BLaER1 (cell line): ENCODE measurements at regions not wholly inside any gene's neighbourhood (a gene's known extent, or its start where the extent isn't known, plus 50 kb on each side); places are given as distances from the start of the nearest gene placed in this dataset.
"Not testable (repeated sequence)": the region's sequence is repeated elsewhere in the genome, so short reads cannot be mapped to it uniquely, and the experiment has no call there.

Experiments used
- H3K27ac ChIP-seq: shearing (Covaris generic); formaldehyde crosslinking; 2 replicates; pipeline ENCODE4 v1.8.1; 2022
- H3K27me3 ChIP-seq: shearing (Covaris generic); formaldehyde crosslinking; 2 replicates; pipeline ENCODE4 v1.8.1; 2022
- H3K36me3 ChIP-seq: shearing (Covaris generic); formaldehyde crosslinking; 2 replicates; pipeline ENCODE4 v1.8.1; 2022
- H3K4me1 ChIP-seq: shearing (Covaris generic); formaldehyde crosslinking; 2 replicates; pipeline ENCODE4 v1.8.1; 2022
- H3K4me2 ChIP-seq: shearing (Covaris generic); formaldehyde crosslinking; 2 replicates; pipeline ENCODE4 v1.8.1; 2022
- H3K4me3 ChIP-seq: shearing (Covaris generic); formaldehyde crosslinking; 2 replicates; pipeline ENCODE4 v1.8.1; 2022
- H3K9ac ChIP-seq: shearing (Covaris generic); formaldehyde crosslinking; 2 replicates; pipeline ENCODE4 v1.8.1; 2022
- H3K9me3 ChIP-seq: shearing (Covaris generic); formaldehyde crosslinking; 2 replicates; pipeline ENCODE4 v1.8.1; 2022
- H4K20me1 ChIP-seq: shearing (Covaris generic); formaldehyde crosslinking; 2 replicates; pipeline ENCODE4 v1.8.1; 2022
- Cebpa-rat ChIP-seq: shearing (Covaris generic); IDR thresholded peaks from 2 replicates; pipeline ENCODE4 v1.8.1; 2022

DNA sequence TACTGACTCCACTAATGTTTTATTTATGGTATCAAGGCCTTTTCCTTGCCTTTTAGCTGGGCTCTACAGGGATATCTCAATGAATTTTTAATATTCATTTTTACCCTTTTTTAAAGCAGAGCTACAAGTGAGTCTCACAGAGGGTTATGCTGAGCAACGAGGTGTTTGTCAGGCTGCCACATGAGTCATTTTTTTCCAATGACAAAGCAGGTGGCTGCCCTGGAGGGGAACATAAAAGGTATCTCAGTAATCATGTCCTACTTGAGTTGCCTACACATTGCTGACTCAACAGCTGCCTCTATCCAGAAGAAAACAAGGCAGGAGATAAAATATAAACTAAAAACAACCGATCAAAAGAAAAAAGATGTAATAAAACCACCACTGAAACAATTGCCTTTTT is 1004.9 kb upstream of the POT1 start:
- Histone ChIP-seq H3K4me2 (no peak overlapping the region), H3K27ac (no peak overlapping the region), H3K4me3 (no peak overlapping the region), H4K20me1 (no peaks in the 10 kb centered on the region), H3K36me3 (no peaks in the 10 kb centered on the region), H3K9ac (no peak overlapping the region), H3K9me3 (no peaks in the 10 kb centered on the region), H3K27me3 (no peaks in the 10 kb centered on the region), H3K4me1 (no peaks in the 10 kb centered on the region)
- no peak for TF ChIP-seq Cebpa-rat

DNA sequence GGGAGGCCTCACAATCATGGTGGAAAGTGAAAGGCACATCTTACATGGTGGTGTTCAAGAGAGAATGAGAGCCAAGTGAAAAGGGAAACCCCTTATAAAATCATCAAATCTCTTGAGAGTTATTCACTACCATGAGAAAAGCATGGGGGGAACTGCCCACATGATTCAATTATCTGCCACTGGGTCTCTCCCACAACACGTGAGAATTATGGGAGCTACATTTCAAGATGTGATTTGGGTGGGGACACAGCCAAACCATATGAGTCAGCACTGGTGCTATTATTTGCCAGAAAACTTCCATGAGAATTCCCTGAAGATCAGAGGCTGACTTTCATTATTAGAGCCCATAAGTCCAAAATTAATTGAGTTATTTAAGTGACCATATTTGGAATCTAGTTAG is 1001.2 kb upstream of the POT1 start:
- Histone ChIP-seq H4K20me1 (no peaks in the 10 kb centered on the region), H3K27me3 (no peaks in the 10 kb centered on the region), H3K4me3 (no peak overlapping the region), H3K4me1 (0 out of 2 replicates have a peak, but pooled peaks cover 6% of the 10 kb centered on the region), H3K9ac (no peak overlapping the region), H3K27ac (no peak overlapping the region), H3K9me3 (no peaks in the 10 kb centered on the region), H3K4me2 (no peak overlapping the region), H3K36me3 (no peaks in the 10 kb centered on the region)
- TF ChIP-seq Cebpa-rat = no peak

DNA sequence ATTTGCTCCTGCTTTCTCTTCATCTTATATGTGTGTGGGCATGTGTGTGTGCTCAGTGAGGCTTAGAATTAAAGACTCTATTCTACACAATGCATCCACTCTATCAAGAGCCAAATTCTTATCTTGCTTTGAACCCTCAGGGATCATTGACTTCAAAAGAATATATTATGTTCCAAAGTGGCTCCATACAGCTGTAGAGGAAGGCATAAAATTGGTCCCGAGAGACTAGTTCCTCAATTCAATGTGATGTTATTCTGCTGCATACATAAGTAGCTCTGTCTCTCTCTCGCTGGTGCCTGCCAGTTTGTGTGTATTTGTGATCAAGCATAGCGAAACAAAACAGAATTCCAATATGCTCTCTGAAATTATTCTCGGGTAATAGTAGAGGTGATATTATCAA is 997.9 kb upstream of the POT1 start:
- Histone ChIP-seq H3K9ac (no peak overlapping the region), H3K4me1 (0 out of 2 replicates have a peak, but pooled peaks cover 6% of the 10 kb centered on the region), H3K27me3 (no peaks in the 10 kb centered on the region), H3K4me3 (no peak overlapping the region), H3K9me3 (no peaks in the 10 kb centered on the region), H4K20me1 (no peaks in the 10 kb centered on the region), H3K36me3 (no peaks in the 10 kb centered on the region), H3K27ac (no peak overlapping the region), H3K4me2 (peak overlapping the region; percentile 4; the same call in 1 of the 2 replicates)
- TF ChIP-seq Cebpa-rat = no peak

DNA sequence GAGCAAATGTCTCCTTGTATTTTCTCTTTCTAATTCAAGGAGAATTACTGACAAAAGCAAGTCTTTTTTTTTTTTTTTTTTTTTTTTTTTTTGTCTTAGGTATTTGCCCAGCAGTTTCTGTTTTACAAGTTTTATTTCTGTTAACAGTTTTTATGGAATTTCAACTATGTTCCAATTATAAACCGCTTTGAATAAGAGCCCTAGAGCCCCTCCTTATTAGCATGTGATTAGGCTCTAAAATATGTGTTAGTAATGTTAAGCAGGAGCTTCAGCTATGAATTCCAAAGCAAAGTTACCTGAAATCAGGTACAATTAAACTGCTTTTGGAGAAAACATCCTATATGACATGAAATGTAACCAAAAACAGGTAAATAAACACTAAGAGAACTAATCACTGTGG is 997.0 kb upstream of the POT1 start:
- Histone ChIP-seq H3K4me1 (0 out of 2 replicates have a peak, but pooled peaks cover 6% of the 10 kb centered on the region), H3K27ac (no peak overlapping the region), H3K36me3 (no peaks in the 10 kb centered on the region), H3K27me3 (no peaks in the 10 kb centered on the region), H3K4me3 (no peak overlapping the region), H3K9me3 (no peaks in the 10 kb centered on the region), H3K4me2 (no peak overlapping the region), H3K9ac (no peak overlapping the region), H4K20me1 (no peaks in the 10 kb centered on the region)
- TF ChIP-seq Cebpa-rat = no peak

DNA sequence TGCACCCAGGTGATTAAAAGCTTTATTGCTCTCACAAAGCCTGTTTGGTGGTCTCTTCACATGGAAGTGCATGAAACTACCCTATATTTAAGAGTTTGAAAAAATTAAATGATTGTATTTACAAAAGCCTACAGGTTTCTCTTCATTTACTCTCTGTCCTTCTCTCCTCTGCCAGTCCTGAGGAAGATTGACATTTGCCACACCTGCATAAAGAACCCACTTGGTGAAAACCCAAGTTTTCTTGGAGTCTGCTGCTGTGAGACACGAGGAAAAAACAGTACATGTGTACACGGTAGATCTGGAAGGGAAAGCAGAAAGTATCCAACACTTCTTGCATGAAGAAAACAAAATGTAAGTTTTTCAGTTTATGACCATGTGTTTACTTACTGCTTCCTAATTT is 994.4 kb upstream of the POT1 start:
- H3K9me3 ChIP-seq = no peaks in the 10 kb centered on the region
- 0 out of 2 replicates have a peak, but pooled peaks cover 6% of the 10 kb centered on the region for H3K4me1 ChIP-seq
- no peak overlapping the region for H3K4me2 ChIP-seq
- no peaks in the 10 kb centered on the region for H3K27me3 ChIP-seq
- no peak overlapping the region for H3K9ac ChIP-seq
- no peaks in the 10 kb centered on the region for H3K36me3 ChIP-seq
- H3K4me3 ChIP-seq = no peak overlapping the region
- no peak for TF ChIP-seq Cebpa-rat
- no peaks in the 10 kb centered on the region for H4K20me1 ChIP-seq
- H3K27ac ChIP-seq = no peak overlapping the region

DNA sequence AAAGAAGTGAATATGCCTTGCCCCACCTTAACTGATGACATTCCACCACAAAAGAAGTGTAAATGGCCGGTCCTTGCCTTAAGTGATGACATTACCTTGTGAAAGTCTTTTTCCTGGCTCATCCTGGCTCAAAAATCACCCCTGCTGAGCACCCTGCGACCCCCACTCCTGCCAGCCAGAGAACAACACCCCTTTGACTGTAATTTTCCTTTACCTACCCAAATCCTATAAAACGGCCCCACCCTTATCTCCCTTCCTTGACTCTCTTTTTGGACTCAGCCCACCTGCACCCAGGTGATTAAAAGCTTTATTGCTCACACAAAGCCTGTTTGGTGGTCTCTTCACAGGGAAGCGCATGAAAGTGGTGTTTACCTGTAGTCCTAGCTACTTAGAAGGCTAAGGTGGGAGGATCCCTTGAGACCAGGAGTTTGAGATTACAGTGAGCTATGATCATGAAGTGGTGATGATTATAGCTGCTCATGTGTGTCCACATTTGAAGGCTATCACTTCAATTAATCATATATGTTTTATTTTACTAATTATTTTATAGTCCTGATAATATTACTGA is 985.8 kb upstream of the POT1 start:
- not testable (repeated sequence) for H3K4me3 ChIP-seq, H3K4me1 ChIP-seq, H3K9me3 ChIP-seq, H3K27me3 ChIP-seq, H3K27ac ChIP-seq, H4K20me1 ChIP-seq, H3K36me3 ChIP-seq, H3K9ac ChIP-seq, H3K4me2 ChIP-seq

DNA sequence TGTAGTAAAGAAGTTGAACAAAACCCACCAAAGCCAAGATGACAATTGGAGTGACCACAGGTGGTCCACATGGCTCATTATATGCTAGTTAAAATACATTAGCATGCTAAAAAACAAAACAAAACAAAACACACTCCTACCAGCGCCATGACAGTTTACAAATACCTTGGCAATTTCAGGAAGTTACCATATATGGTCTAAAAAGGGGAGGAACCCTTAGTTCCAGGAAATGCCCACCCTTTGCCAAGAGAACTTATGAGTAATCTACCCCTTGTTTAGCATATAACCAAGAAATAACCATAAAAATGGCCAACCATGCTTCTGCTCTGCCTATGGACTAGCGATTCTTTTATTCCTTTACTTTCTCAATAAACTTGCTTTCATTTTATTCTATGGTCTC is 979.1 kb upstream of the POT1 start:
- Histone ChIP-seq H3K9me3 (no peaks in the 10 kb centered on the region), H3K9ac (no peak overlapping the region), H3K4me3 (no peak overlapping the region), H4K20me1 (no peaks in the 10 kb centered on the region), H3K36me3 (no peaks in the 10 kb centered on the region), H3K27me3 (no peaks in the 10 kb centered on the region), H3K4me2 (no peak overlapping the region), H3K4me1 (no peaks in the 10 kb centered on the region), H3K27ac (no peak overlapping the region)
- no peak for TF ChIP-seq Cebpa-rat

DNA sequence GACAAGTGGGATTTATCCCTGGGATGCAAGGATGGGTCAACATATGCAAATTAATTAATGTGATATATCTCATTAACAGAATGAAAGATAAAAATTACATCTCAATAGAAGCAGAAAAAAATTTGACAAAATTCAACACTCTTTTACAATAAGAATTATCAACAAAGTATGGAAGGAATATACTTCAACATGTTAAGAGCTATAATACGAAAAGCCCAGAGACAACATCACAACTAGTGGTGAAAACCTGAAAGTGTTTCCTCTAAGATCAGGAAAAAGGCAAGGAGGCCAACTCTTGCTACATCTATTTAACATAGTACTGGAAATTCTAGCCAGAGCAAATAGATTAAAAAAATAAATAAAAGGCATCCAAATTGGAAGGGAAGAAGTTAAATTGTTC is 970.0 kb upstream of the POT1 start:
- H3K4me1 ChIP-seq = no peaks in the 10 kb centered on the region
- H3K27ac ChIP-seq = no peak overlapping the region
- no peaks in the 10 kb centered on the region for H3K36me3 ChIP-seq
- no peaks in the 10 kb centered on the region for H3K27me3 ChIP-seq
- H3K9ac ChIP-seq = no peak overlapping the region
- H3K9me3 ChIP-seq = no peaks in the 10 kb centered on the region
- TF ChIP-seq Cebpa-rat = no peak
- no peaks in the 10 kb centered on the region for H4K20me1 ChIP-seq
- H3K4me2 ChIP-seq = no peak overlapping the region
- H3K4me3 ChIP-seq = no peak overlapping the region

DNA sequence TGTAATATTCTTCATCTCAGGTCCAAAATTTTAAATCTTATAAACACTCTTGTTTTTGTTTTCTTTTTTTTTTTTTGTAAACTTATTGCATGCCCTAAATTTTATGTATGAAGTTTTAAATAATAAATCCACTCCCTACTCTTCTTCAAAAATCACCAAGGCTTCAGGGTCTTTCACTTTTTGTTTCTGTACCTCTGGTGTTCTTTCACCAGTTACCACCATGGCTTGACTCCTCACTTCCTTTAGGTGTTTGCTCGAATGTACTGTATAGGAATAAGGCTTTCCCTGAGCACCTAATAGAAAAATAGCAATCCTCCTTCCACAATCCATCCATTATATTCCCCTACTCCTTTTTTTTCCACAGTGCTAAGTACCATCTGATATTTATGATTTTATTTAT is 962.8 kb upstream of the POT1 start:
- Histone ChIP-seq H3K4me3 (no peak overlapping the region), H3K4me2 (no peak overlapping the region), H3K9ac (no peak overlapping the region), H3K9me3 (no peaks in the 10 kb centered on the region), H3K36me3 (no peaks in the 10 kb centered on the region), H3K4me1 (no peaks in the 10 kb centered on the region), H3K27me3 (no peaks in the 10 kb centered on the region), H4K20me1 (no peaks in the 10 kb centered on the region), H3K27ac (no peak overlapping the region)
- no peak for TF ChIP-seq Cebpa-rat

DNA sequence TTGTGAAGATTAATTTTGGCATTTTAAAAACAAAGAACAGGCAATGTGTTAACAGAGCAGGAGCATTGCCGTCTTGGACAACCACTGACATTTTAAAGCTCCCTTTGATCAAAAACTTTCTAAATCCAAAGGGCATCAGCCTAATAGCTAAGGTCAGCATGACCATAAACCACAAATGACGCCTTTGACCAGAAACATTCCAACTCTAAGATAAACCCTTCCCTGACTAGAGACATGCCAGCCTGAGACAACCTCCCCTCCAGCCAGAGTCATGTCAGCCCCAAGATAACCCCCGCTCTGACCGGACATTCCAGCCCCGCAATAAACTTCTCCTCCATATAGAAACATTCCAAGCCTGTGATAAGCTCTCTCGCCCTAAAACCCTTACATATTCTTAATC is 949.4 kb upstream of the POT1 start:
- H3K4me2 ChIP-seq = no peak overlapping the region
- H3K36me3 ChIP-seq = no peaks in the 10 kb centered on the region
- H3K9ac ChIP-seq = no peak overlapping the region
- no peaks in the 10 kb centered on the region for H3K9me3 ChIP-seq
- H3K27me3 ChIP-seq = no peaks in the 10 kb centered on the region
- no peak for TF ChIP-seq Cebpa-rat
- H4K20me1 ChIP-seq = no peaks in the 10 kb centered on the region
- no peak overlapping the region for H3K4me3 ChIP-seq
- no peak overlapping the region for H3K27ac ChIP-seq
- H3K4me1 ChIP-seq = no peaks in the 10 kb centered on the region

DNA sequence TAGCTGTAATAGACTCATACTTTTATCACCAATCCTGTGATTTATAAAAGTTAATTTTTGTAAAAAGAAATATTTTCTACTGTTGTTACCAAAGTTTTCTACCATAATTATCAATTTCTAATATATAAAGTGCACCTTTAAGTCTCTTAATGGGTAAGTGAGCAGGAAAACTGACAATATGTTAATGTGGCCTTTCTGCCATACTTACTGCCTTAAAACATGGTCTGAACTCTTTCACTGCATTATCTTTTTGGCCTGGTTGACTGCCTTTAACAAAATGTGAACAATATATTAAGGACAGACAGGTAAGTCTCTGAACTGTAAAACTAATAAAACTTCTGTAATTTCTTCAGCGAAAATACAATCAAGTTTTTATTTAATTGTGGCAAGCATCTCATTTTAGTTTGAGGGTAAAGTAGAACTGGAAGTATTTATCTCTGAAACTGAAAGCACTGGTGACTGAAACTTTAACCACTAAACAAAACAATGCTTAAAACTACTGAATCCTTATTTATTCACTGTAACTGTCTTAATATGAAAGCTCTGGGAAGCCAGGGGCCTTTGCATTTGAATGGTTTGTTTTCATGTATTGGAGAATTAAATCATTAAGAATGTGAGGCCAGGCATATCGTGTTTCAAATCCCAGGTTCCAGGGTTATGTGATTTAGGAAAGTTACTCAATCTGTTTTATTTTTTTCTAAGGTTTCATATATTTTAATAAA is 948.8 kb upstream of the POT1 start:
- H3K9ac ChIP-seq = no peak overlapping the region
- H3K4me3 ChIP-seq = no peak overlapping the region
- H3K4me1 ChIP-seq = no peaks in the 10 kb centered on the region
- TF ChIP-seq Cebpa-rat = no peak
- H3K27ac ChIP-seq = no peak overlapping the region
- H4K20me1 ChIP-seq = no peaks in the 10 kb centered on the region
- no peaks in the 10 kb centered on the region for H3K9me3 ChIP-seq
- no peak overlapping the region for H3K4me2 ChIP-seq
- no peaks in the 10 kb centered on the region for H3K27me3 ChIP-seq
- no peaks in the 10 kb centered on the region for H3K36me3 ChIP-seq
